ENCODE measurements at regions not wholly inside any gene's neighbourhood (a gene's known extent, or its start where the extent isn't known, plus 50 kb on each side); places are given as distances from the start of the nearest gene placed in this dataset.

DNA sequence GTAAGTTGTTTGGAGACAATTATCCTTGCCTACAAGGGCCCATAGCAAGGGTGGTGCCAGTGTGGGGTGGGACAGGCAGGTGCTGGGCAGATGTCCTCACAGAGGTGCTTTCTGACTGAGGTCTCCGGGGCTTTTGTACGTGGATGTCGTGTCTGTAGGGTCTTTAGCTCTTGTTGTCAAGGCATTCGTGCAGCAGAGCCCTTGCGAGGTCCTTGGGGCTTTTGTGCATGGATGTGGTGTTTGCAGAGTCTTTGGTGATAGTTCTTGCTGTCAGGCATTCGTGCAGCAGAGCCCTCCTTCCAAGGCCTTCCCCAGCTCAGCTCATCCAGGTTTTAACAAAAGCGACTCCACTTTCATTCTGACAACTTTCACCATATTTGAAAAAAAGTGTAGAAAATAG is 116.0 kb upstream of the TMEM18 start:
- Mint-ChIP-seq H3K9me3 (ENCODE audit: insufficient read depth) (peaks cover 2% of the 10 kb centered on the region), H3K27me3 (peaks cover 3% of the 10 kb centered on the region), H3K4me3 (no peak overlapping the region), H3K4me1 (no peaks in the 10 kb centered on the region), H3K27ac (no peak overlapping the region)
- Histone ChIP-seq H3K4me2 (replicated peaks; ENCODE audit: low read depth, low read length, poor library complexity, severe bottlenecking) (no peak overlapping the region), H3K9ac (ENCODE audit: low read length) (no peak overlapping the region), H3K27ac (ENCODE audit: low read length in 2 of 2) (no peak overlapping the region), H3K4me3 (ENCODE audit: control extremely low read depth in 1 of 5, extremely low read depth in 1 of 5, insufficient read depth in 1 of 5, low read depth in 2 of 5, low read length in 4 of 5) (no peak overlapping the region), H4K20me1 (ENCODE audit: control insufficient read depth, insufficient read depth, low read length, poor library complexity, severe bottlenecking) (no peaks in the 10 kb centered on the region), H3K4me1 (ENCODE audit: control insufficient read depth in 2 of 2, insufficient read depth in 2 of 2, low read length in 2 of 2) (no peaks in the 10 kb centered on the region), H3K27me3 (replicated peaks in 1 of 4; ENCODE audit: control extremely low read depth in 1 of 4, control insufficient read depth in 3 of 4, insufficient read depth in 4 of 4, low read length in 3 of 4) (no peaks in the 10 kb centered on the region), H3K36me3 (replicated peaks in 1 of 2; ENCODE audit: control extremely low read depth in 1 of 2, control insufficient read depth in 1 of 2, extremely low read depth in 1 of 2, insufficient read depth in 2 of 2, low read length in 1 of 2) (no peaks in the 10 kb centered on the region), H3K9me3 (ENCODE audit: control extremely low read depth in 1 of 3, control insufficient read depth in 2 of 3, insufficient read depth in 1 of 3, low read length in 2 of 3) (peaks cover 0 to 17% (median 0%) of the 10 kb centered on the region in 3 donors), H2AFZ (ENCODE audit: insufficient read depth, low read depth, low read length, poor library complexity, severe bottlenecking) (no peak overlapping the region), H3K79me2 (ENCODE audit: control insufficient read depth, insufficient read depth, low read length) (no peaks in the 10 kb centered on the region)
- ChIA-PET POLR2A (interaction anchor here (0.7 kb wide), 1 partner anchor 361 kb away, joined by 5 read pairs; no protein-coding TSS in a partner anchor), CTCF (no interaction called here)
- TF ChIP-seq, protein P1, sequence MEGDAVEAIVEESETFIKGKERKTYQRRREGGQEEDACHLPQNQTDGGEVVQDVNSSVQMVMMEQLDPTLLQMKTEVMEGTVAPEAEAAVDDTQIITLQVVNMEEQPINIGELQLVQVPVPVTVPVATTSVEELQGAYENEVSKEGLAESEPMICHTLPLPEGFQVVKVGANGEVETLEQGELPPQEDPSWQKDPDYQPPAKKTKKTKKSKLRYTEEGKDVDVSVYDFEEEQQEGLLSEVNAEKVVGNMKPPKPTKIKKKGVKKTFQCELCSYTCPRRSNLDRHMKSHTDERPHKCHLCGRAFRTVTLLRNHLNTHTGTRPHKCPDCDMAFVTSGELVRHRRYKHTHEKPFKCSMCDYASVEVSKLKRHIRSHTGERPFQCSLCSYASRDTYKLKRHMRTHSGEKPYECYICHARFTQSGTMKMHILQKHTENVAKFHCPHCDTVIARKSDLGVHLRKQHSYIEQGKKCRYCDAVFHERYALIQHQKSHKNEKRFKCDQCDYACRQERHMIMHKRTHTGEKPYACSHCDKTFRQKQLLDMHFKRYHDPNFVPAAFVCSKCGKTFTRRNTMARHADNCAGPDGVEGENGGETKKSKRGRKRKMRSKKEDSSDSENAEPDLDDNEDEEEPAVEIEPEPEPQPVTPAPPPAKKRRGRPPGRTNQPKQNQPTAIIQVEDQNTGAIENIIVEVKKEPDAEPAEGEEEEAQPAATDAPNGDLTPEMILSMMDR (IDR thresholded peaks at IDR 0.05) = no peak
- no peak for TF ChIP-seq EZH2 (IDR thresholded peaks at IDR 0.05; ENCODE audit: borderline replicate concordance, insufficient read depth, low read depth, low read length, poor library complexity, severe bottlenecking)
- 88% methylated on average over 4 of the region's 7 CpGs for WGBS (ENCODE audit: insufficient coverage)
- intact Hi-C loops (cut with micrococcal nuclease) = no loop called here
- ATAC-seq (ENCODE audit: low read depth) (no peak), DNase-seq (no peak)

DNA sequence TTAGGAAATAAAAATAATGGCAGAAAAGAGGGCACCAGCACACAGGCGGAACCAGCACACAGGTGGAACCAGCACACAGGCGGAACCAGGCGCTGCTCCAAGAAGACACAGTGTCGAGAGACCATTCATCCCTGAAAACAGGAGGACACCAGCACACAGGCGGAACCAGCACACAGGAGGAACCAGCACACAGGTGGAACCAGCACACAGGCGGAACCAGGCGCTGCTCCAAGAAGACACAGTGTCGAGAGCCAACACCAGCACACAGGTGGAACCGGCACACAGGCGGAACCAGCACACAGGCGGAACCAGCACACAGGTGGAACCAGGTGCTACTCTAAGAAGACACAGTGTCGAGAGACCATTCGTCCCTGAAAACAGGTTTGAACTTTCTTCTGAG is 115.5 kb upstream of the TMEM18 start:
- H3K9me3 Mint-ChIP-seq (ENCODE audit: insufficient read depth) = peaks cover 2% of the 10 kb centered on the region
- peaks cover 3% of the 10 kb centered on the region for H3K27me3 Mint-ChIP-seq
- H4K20me1 ChIP-seq (ENCODE audit: control insufficient read depth, insufficient read depth, low read length, poor library complexity, severe bottlenecking) = no peaks in the 10 kb centered on the region
- H3K4me3 Mint-ChIP-seq = no peak overlapping the region
- peaks cover 0 to 17% (median 0%) of the 10 kb centered on the region in 3 donors for H3K9me3 ChIP-seq (ENCODE audit: control extremely low read depth in 1 of 3, control insufficient read depth in 2 of 3, insufficient read depth in 1 of 3, low read length in 2 of 3)
- no peak overlapping the region for H3K4me2 ChIP-seq (replicated peaks; ENCODE audit: low read depth, low read length, poor library complexity, severe bottlenecking)
- no peak overlapping the region for H3K4me3 ChIP-seq (ENCODE audit: control extremely low read depth in 1 of 5, extremely low read depth in 1 of 5, insufficient read depth in 1 of 5, low read depth in 2 of 5, low read length in 4 of 5)
- no peak for DNase-seq
- no peaks in the 10 kb centered on the region for H3K4me1 ChIP-seq (ENCODE audit: control insufficient read depth in 2 of 2, insufficient read depth in 2 of 2, low read length in 2 of 2)
- H3K4me1 Mint-ChIP-seq = no peaks in the 10 kb centered on the region
- no peaks in the 10 kb centered on the region for H3K27me3 ChIP-seq (replicated peaks in 1 of 4; ENCODE audit: control extremely low read depth in 1 of 4, control insufficient read depth in 3 of 4, insufficient read depth in 4 of 4, low read length in 3 of 4)
- no peaks in the 10 kb centered on the region for H3K36me3 ChIP-seq (replicated peaks in 1 of 2; ENCODE audit: control extremely low read depth in 1 of 2, control insufficient read depth in 1 of 2, extremely low read depth in 1 of 2, insufficient read depth in 2 of 2, low read length in 1 of 2)
- H3K27ac Mint-ChIP-seq = no peak overlapping the region
- TF ChIP-seq, protein P1 (IDR thresholded peaks at IDR 0.05) = no peak
- no peak for TF ChIP-seq EZH2 (IDR thresholded peaks at IDR 0.05; ENCODE audit: borderline replicate concordance, insufficient read depth, low read depth, low read length, poor library complexity, severe bottlenecking)
- H3K27ac ChIP-seq (ENCODE audit: low read length in 2 of 2) = no peak overlapping the region
- ChIA-PET CTCF (no interaction called here), POLR2A (interaction anchor here (0.7 kb wide), 1 partner anchor 361 kb away, joined by 5 read pairs; no protein-coding TSS in a partner anchor)
- ATAC-seq (ENCODE audit: low read depth) = no peak
- 95% methylated on average over 11 of the region's 13 CpGs for WGBS (ENCODE audit: insufficient coverage)
- no peak overlapping the region for H3K9ac ChIP-seq (ENCODE audit: low read length)
- intact Hi-C loops (cut with micrococcal nuclease) = no loop called here
- no peaks in the 10 kb centered on the region for H3K79me2 ChIP-seq (ENCODE audit: control insufficient read depth, insufficient read depth, low read length)
- H2AFZ ChIP-seq (ENCODE audit: insufficient read depth, low read depth, low read length, poor library complexity, severe bottlenecking) = no peak overlapping the region
